ENCODE measurements at regions not wholly inside any gene's neighbourhood (a gene's known extent, or its start where the extent isn't known, plus 50 kb on each side); places are given as distances from the start of the nearest gene placed in this dataset.

DNA sequence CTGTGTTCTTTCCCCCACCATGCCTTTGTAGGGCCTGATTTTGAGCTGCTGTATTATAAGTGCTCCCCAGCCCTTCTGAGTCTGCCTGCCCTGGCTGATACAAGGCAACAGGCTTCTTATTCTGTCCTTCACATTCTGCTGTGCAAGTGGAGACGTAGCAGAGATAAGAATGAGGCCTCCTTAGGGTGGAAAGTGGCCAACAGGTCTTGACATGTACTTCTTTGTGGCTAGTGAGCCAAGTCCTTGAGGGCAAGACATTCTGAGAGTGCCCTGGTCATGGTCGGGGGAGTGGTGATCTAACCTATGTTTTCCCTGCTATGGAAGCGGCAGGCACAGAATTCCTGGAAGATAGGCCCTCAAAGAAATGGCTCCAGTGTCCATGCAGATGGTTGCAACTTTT lies 235.7 kb upstream of the CADM1 start:
- TF ChIP-seq, protein P1, sequence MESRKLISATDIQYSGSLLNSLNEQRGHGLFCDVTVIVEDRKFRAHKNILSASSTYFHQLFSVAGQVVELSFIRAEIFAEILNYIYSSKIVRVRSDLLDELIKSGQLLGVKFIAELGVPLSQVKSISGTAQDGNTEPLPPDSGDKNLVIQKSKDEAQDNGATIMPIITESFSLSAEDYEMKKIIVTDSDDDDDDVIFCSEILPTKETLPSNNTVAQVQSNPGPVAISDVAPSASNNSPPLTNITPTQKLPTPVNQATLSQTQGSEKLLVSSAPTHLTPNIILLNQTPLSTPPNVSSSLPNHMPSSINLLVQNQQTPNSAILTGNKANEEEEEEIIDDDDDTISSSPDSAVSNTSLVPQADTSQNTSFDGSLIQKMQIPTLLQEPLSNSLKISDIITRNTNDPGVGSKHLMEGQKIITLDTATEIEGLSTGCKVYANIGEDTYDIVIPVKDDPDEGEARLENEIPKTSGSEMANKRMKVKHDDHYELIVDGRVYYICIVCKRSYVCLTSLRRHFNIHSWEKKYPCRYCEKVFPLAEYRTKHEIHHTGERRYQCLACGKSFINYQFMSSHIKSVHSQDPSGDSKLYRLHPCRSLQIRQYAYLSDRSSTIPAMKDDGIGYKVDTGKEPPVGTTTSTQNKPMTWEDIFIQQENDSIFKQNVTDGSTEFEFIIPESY (IDR thresholded peaks at IDR 0.05) = no peak
- TF ChIP-seq, protein P2, sequence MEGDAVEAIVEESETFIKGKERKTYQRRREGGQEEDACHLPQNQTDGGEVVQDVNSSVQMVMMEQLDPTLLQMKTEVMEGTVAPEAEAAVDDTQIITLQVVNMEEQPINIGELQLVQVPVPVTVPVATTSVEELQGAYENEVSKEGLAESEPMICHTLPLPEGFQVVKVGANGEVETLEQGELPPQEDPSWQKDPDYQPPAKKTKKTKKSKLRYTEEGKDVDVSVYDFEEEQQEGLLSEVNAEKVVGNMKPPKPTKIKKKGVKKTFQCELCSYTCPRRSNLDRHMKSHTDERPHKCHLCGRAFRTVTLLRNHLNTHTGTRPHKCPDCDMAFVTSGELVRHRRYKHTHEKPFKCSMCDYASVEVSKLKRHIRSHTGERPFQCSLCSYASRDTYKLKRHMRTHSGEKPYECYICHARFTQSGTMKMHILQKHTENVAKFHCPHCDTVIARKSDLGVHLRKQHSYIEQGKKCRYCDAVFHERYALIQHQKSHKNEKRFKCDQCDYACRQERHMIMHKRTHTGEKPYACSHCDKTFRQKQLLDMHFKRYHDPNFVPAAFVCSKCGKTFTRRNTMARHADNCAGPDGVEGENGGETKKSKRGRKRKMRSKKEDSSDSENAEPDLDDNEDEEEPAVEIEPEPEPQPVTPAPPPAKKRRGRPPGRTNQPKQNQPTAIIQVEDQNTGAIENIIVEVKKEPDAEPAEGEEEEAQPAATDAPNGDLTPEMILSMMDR (IDR thresholded peaks at IDR 0.05; ENCODE audit: low read depth, low read length, missing input control) = no peak
- TF ChIP-seq SP1 (IDR thresholded peaks at IDR 0.05) = no peak
- TF ChIP-seq TAF1 (conservative IDR thresholded peaks at IDR 0.05) = no peak
